NOMO-1 (cell line): ENCODE measurements at regions not wholly inside any gene's neighbourhood (a gene's known extent, or its start where the extent isn't known, plus 50 kb on each side); places are given as distances from the start of the nearest gene placed in this dataset.

ENCODE experiments used
- DNase-seq, 2 experiments: peaks; one replicate each; lab custom pipeline; 2025; ENCODE audit not compliant: unreplicated experiment in 2 of 2; lab: John Stamatoyannopoulos, UW

DNA sequence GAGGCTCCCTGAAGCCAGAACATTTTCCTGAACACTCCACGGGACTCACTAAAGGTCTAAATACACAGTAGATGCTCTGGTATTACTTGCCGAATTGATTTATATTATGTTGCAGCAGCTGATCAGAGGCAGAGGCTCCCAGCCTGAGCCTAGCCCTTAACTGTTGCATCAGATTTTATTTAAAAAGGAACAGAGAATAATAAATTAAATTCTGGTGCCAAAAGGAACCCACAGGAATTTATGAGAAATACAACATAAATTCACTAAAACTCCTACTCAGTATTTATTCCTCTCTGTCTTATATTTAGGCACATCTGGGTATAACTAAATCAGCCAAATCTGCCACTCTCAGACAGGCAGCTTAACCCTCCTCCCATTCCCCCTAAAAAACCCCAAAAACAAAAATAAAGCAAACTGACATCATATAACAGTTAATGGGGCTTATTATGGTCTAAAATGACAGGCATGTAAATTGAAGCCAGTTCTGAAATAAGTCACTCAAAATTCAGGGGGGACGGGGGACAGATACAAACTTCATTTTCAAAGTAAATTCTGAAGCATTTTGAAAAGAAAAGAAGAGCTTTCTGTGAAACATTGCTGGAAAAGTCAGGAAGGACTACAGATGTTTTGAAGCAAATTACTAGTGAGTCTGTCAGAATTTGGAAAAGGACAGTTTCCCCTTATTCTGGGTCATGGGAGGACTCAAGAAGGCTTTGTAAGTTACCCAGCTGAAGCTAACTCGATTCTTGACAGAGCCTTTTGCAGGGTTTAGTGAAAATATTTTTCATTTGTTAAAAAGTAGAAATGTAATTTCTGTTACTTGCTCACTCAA, 53.8 kb upstream of the CORO2B start:
- DNase-seq = no peak

DNA sequence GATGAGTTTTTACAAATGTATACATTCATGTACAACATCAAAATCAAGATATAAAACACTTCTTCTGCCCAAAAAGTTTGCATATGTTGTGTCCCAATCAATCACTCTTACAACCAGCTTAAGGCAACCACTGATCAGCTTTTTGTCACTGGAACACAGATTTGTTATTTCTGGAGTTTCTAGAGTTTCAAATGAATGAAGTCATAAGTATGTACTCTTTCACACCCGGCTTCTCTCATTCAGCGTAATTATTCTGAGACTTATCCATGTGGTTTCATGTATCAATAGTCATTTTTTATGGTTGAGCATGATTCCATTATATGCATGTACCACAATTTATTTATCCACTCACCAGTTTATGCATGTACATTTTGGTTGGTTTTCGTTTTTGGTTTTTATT, 53.0 kb upstream of the CORO2B start:
- no peak for DNase-seq

DNA sequence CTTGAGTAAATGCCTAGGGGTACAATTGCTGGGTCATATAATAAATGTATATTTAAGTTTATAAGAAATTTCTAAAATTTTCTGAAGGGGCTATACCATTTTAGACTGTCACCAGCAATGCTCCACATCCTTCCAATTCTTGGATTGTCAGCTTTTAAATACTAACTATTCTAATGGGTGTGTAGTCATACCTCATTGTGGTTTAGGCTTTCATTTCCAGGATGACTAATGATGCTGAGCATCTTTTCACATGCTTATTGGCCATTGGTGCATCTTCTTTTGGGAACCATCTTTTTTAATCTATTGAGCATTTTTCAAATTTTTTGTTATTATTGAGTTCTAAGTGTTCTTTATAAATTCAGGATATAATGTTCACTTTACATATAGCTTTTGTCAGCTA, 52.5 kb upstream of the CORO2B start:
- no peak for DNase-seq

DNA sequence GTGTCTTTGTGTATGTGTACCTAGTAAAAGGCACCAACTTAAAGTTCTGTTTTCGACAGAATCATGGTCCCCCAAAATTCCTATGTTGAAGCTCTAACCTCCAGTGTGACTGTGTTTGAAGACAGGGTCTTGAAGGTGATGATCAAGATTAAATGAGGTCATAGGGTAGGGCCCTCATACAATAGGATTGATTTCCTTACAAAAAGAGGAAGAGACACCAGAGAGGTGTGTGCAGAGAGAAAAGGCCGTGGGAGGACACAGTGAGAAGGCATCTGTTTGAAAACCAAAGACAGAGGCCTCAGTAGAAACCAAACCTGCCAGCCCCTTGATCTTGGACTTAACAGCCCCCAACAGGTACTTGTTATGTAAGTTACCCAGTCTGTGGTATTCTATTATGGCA, 52.0 kb upstream of the CORO2B start:
- DNase-seq = peak; percentile 35 to 37

DNA sequence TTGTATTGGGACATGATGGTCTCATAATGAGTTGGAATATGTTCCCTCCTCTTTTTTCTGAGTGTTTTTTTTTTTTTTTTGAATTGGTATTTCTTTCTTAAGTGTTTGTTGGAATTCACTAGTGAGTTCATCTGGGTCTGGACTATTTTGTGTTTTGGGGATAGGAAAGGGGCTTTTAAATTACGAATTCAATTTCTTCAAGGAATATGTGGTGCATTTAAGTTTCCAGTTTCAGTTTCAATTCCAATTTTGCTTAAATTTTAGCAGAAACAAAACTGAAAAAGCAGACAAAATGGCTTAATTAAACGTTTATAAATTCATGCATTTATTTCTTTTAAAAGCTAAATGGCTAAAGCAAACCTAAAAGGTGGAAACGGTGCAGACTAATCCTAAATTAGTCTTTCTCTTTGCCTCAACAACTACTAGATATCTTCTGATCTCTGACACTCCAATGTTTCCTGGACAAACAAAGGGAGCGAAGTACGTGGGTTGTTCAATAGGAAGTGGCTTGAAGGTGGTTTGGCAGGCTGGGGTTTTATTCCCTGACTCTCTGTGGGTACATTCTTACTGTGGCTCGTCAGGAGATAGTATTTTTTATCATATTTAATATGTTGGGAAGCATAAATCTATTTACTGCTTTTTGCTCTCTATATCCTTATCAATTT, 50.0 kb upstream of the CORO2B start:
- DNase-seq = peak in 1 of 2 experiments; percentile 23
